GM18511 (cell line): ENCODE measurements at regions not wholly inside any gene's neighbourhood (a gene's known extent, or its start where the extent isn't known, plus 50 kb on each side); places are given as distances from the start of the nearest gene placed in this dataset.

Source experiments
- ATAC-seq: cut with Tn5 transposase; IDR thresholded peaks from one replicate; pipeline ENCODE4 v1.9.1; 2021; ENCODE audit warnings: mild to moderate bottlenecking, moderate library complexity; ENCODE audit not compliant: unreplicated experiment

GRCh38 chr4:64497491-64497890 lies 88.2 kb upstream of the TECRL start:
- no peak for ATAC-seq

- ATAC-seq = no peak
These were observed 86.7 kb upstream of the TECRL start for GRCh38 chr4:64495946-64496345.

- no peak for ATAC-seq
These were observed 80.4 kb upstream of the TECRL start for GRCh38 chr4:64489628-64490027.

DNA sequence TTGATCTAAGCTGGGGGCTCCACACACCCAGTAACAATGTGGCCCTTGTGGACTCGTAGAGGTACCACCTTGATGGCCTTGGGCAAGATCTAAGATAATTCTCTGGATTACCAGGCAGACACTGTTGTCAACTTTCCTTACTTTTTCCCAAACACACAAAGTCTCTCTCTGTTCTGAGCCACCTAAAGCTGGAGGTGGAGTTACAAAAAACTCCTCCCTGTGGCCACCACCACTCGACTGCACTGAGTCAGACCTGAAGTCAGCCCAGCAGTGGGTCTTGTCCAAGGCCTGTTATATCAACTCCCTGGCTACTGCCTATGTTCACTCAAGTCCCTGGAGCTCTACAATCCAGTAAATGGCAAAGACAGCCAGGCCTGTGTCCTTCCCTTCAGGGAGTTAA lies 70.1 kb upstream of the TECRL start:
- no peak for ATAC-seq

GRCh38 chr4:64477127-64477526 lies 67.9 kb upstream of the TECRL start:
- no peak for ATAC-seq

DNA sequence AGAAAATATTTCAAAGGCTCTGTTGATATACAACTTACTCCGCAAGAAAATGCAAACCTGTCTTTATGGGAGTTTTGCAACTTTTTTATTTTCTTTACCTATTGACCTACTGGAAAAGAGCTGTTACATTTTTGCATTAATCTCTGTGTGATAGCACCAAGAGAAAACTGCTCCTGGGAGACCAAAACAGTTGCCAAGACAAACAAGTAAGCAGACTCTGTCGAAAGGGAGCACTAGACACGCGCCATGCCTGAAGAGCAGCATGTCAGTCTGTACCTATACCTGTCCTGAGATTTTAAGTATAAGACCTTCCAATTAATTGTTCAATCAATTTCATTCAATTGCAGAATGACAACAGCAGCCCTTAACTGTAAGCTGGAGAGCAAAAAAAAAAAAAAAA lies 56.0 kb upstream of the TECRL start:
- ATAC-seq = no peak

DNA sequence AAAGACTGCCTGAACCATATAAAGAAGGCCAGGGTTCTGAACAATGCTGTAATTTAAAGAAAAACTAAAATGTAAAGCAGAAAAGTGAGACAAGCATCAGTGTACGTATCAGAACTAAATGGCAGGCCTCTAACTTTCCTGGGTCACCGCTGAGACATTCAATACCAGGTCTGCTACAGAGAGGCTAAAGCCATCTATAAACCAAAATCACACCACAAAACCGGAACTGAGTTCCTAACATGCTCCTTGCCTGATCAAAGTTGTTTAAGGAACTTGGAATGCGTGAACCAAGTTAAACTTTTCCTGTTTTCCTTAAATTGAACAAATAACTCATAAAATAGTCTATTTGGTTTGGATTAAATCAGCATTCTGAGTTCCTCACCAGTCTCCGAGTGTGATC lies 55.3 kb upstream of the TECRL start:
- no peak for ATAC-seq
